Caco-2 (cell line): ENCODE measurements at regions not wholly inside any gene's neighbourhood (a gene's known extent, or its start where the extent isn't known, plus 50 kb on each side); places are given as distances from the start of the nearest gene placed in this dataset.

Experiments
- BruUV-seq: library from RNA; stranded (reverse); fragments of 400-500 nt; replicated peaks from 2 replicates; lab custom pipeline; 2021; lab: Mats Ljungman, UMichigan
- CTCF ChIA-PET: fragments of 300-600 bp; sonication (Branson Sonifier 250); formaldehyde crosslinking; loops from one replicate; lab custom pipeline; 2022; ENCODE audit warnings: antibody characterized with exemption; lab: Charles Lee
- POLR2A ChIA-PET: fragments of 300-600 bp; sonication (Branson Sonifier 250); formaldehyde crosslinking; loops from one replicate; lab custom pipeline; 2022; ENCODE audit warnings: antibody characterized with exemption; lab: Charles Lee
- DNase-seq, 2 experiments: peaks; one replicate each; pipeline versions ENCODE4 v3.0.0 to v3.0.0-alpha.2; 2020 to 2022
- H3K27me3 ChIP-seq: replicated peaks from 2 replicates; pipeline ENCODE4 v1.6.0; 2011; ENCODE audit warnings: low read length; ENCODE audit not compliant: control insufficient read depth, insufficient read depth
- H3K36me3 ChIP-seq: 2 replicates; pipeline ENCODE4 v1.5.1; 2011; ENCODE audit warnings: low read length; ENCODE audit not compliant: control insufficient read depth, insufficient read depth
- H3K4me1 ChIP-seq: fragments of 250-450 bp; sonication (Bioruptor Pico); 2 replicates; pipeline ENCODE4 v1.5.1; 2020; ENCODE audit warnings: mild to moderate bottlenecking
- H3K4me3 ChIP-seq: 2 replicates; pipeline ENCODE4 v1.5.1; 2011; ENCODE audit warnings: low read depth, mild to moderate bottlenecking, control low read depth, low read length
- H3K9me3 ChIP-seq: fragments of 250-450 bp; sonication (Bioruptor Pico); 2 replicates; pipeline ENCODE4 v1.5.1; 2020; ENCODE audit warnings: mild to moderate bottlenecking, moderate library complexity
- H3K27ac Mint-ChIP-seq: one replicate; pipeline ENCODE4 v1.8.0; 2022; ENCODE audit warnings: mixed read lengths; ENCODE audit not compliant: unreplicated experiment
- H3K27me3 Mint-ChIP-seq: one replicate; pipeline ENCODE4 v1.8.0; 2022; ENCODE audit warnings: mixed read lengths; ENCODE audit not compliant: insufficient read depth, unreplicated experiment
- H3K36me3 Mint-ChIP-seq: one replicate; pipeline ENCODE4 v1.8.0; 2022; ENCODE audit warnings: mild to moderate bottlenecking, mixed read lengths; ENCODE audit not compliant: insufficient read depth, unreplicated experiment
- H3K4me1 Mint-ChIP-seq: one replicate; pipeline ENCODE4 v1.8.0; 2022; ENCODE audit warnings: low read depth, mixed read lengths; ENCODE audit not compliant: unreplicated experiment
- H3K4me3 Mint-ChIP-seq: one replicate; pipeline ENCODE4 v1.8.0; 2022; ENCODE audit warnings: mild to moderate bottlenecking, moderate library complexity, mixed read lengths; ENCODE audit not compliant: unreplicated experiment
- H3K9me3 Mint-ChIP-seq: one replicate; pipeline ENCODE4 v1.8.0; 2022; ENCODE audit warnings: mixed read lengths; ENCODE audit not compliant: unreplicated experiment
- CTCF ChIP-seq, 2 experiments: fragments of 200-600 bp in 1 of 2; IDR thresholded peaks; 1 replicate in 1 of 2; 2 replicates in 1 of 2; pipeline versions ENCODE4 v1.5.1 to v1.8.0; 2011 to 2022; ENCODE audit warnings: antibody characterized with exemption in 1 of 2, control low read depth in 1 of 2, inconsistent platforms in 1 of 2, low read depth in 1 of 2, low read length in 1 of 2, mild to moderate bottlenecking in 1 of 2, moderate library complexity in 1 of 2; ENCODE audit not compliant: insufficient read depth in 1 of 2, severe bottlenecking in 1 of 2, unreplicated experiment in 1 of 2
- intact Hi-C: fragments of 100-400 bp; cut with micrococcal nuclease; formaldehyde crosslinking; loops from one replicate; pipeline ENCODE4 v1.10.0; 2022; ENCODE audit not compliant: unreplicated experiment

GRCh38 chr14:37865719-37866549 is 270.5 kb downstream of the TTC6 start:
- Histone ChIP-seq H3K4me1 (peaks cover 13% of the 10 kb centered on the region; the same call in 1 of the 2 replicates), H3K9me3 (no peaks in the 10 kb centered on the region), H3K27me3 (no peaks in the 10 kb centered on the region), H3K36me3 (no peaks in the 10 kb centered on the region), H3K4me3 (no peak overlapping the region)
- H3K9me3 Mint-ChIP-seq, result no peaks in the 10 kb centered on the region
- H3K36me3 Mint-ChIP-seq, result peaks cover 7% of the 10 kb centered on the region
- no TSS peak for BruUV-seq
- no peak for DNase-seq
- intact Hi-C loops, result loop anchor here (2.0 kb wide), 1 partner anchor 55 kb away; no protein-coding TSS in a partner anchor
- POLR2A ChIA-PET, result no interaction called here
- no peaks in the 10 kb centered on the region for H3K27me3 Mint-ChIP-seq
- CTCF ChIA-PET, result interaction anchor here (1.1 kb wide), 1 partner anchor 9 kb away, joined by 9 read pairs; no protein-coding TSS in a partner anchor
- H3K27ac Mint-ChIP-seq, result no peak overlapping the region
- H3K4me3 Mint-ChIP-seq, result no peak overlapping the region
- TF ChIP-seq CTCF (IDR thresholded peaks at IDR 0.05; ENCODE audit: insufficient read depth in 1 of 2, low read depth in 1 of 2, low read length in 1 of 2, severe bottlenecking in 1 of 2, unreplicated experiment in 1 of 2), result no peak
- H3K4me1 Mint-ChIP-seq, result peaks cover 13% of the 10 kb centered on the region

GRCh38 chr14:37869633-37870032 is 274.2 kb downstream of the TTC6 start:
- POLR2A ChIA-PET, result no interaction called here
- no peak for DNase-seq
- no peaks in the 10 kb centered on the region for H3K36me3 Mint-ChIP-seq
- Histone ChIP-seq H3K27me3 (no peaks in the 10 kb centered on the region), H3K4me3 (no peak overlapping the region), H3K4me1 (peaks cover 14% of the 10 kb centered on the region; the same call in 1 of the 2 replicates), H3K36me3 (no peaks in the 10 kb centered on the region), H3K9me3 (no peaks in the 10 kb centered on the region)
- H3K9me3 Mint-ChIP-seq, result no peaks in the 10 kb centered on the region
- H3K4me3 Mint-ChIP-seq, result no peak overlapping the region
- CTCF ChIA-PET, result no interaction called here
- no peaks in the 10 kb centered on the region for H3K27me3 Mint-ChIP-seq
- BruUV-seq, result no TSS peak
- intact Hi-C loops, result loop anchor here (5.0 kb wide), 1 partner anchor 72 kb away; no protein-coding TSS in a partner anchor
- TF ChIP-seq CTCF (IDR thresholded peaks at IDR 0.05; ENCODE audit: insufficient read depth in 1 of 2, low read depth in 1 of 2, low read length in 1 of 2, severe bottlenecking in 1 of 2, unreplicated experiment in 1 of 2), result no peak
- H3K27ac Mint-ChIP-seq, result no peak overlapping the region
- peaks cover 18% of the 10 kb centered on the region for H3K4me1 Mint-ChIP-seq

GRCh38 chr14:37870170-37870569 is 274.7 kb downstream of the TTC6 start:
- intact Hi-C loops, result loop anchor here (5.0 kb wide), 1 partner anchor 73 kb away; no protein-coding TSS in a partner anchor
- ChIA-PET CTCF (no interaction called here), POLR2A (no interaction called here)
- H3K4me1 Mint-ChIP-seq, result peaks cover 17% of the 10 kb centered on the region
- no peaks in the 10 kb centered on the region for H3K36me3 Mint-ChIP-seq
- no peak overlapping the region for H3K27ac Mint-ChIP-seq
- no peaks in the 10 kb centered on the region for H3K27me3 Mint-ChIP-seq
- H3K9me3 ChIP-seq, result no peaks in the 10 kb centered on the region
- no peak for TF ChIP-seq CTCF (IDR thresholded peaks at IDR 0.05; ENCODE audit: insufficient read depth in 1 of 2, low read depth in 1 of 2, low read length in 1 of 2, severe bottlenecking in 1 of 2, unreplicated experiment in 1 of 2)
- no peak for DNase-seq
- H3K4me1 ChIP-seq, result peaks cover 14% of the 10 kb centered on the region; the same call in 1 of the 2 replicates
- no peak overlapping the region for H3K4me3 ChIP-seq
- no peaks in the 10 kb centered on the region for H3K9me3 Mint-ChIP-seq
- no TSS peak for BruUV-seq
- H3K27me3 ChIP-seq, result no peaks in the 10 kb centered on the region
- no peaks in the 10 kb centered on the region for H3K36me3 ChIP-seq
- no peak overlapping the region for H3K4me3 Mint-ChIP-seq
